H1 (cell line): ENCODE measurements at regions not wholly inside any gene's neighbourhood (a gene's known extent, or its start where the extent isn't known, plus 50 kb on each side); places are given as distances from the start of the nearest gene placed in this dataset.

ENCODE experiments used
- CTCF ChIA-PET: fragments of 300-600 bp; sonication (Branson Sonifier 250); formaldehyde crosslinking; loops from one replicate; lab custom pipeline; 2021; ENCODE audit not compliant: partially characterized antibody; lab: Charles Lee
- POLR2A ChIA-PET: fragments of 300-600 bp; sonication (Branson Sonifier 250); formaldehyde crosslinking; loops from one replicate; lab custom pipeline; 2021; ENCODE audit warnings: inconsistent platforms; ENCODE audit not compliant: partially characterized antibody; lab: Charles Lee
- DNase-seq, 2 experiments: peaks; one replicate each; pipeline versions ENCODE4 v3.0.0 to v3.0.0-alpha.2; 2010 to 2022; ENCODE audit warnings: low spot score in 2 of 2, low read depth in 1 of 2, mixed read lengths in 1 of 2
- FAIRE-seq: peaks from 2 replicates; lab custom pipeline; 2011; peaks lifted over from hg19 to GRCh38; lab: Jason Lieb, UNC
- H2AFZ ChIP-seq: 2 replicates; pipeline ENCODE4 v1.8.1; 2012; ENCODE audit warnings: low read length, inconsistent platforms
- H2AK5ac ChIP-seq: 2 replicates; pipeline ENCODE4 v1.6.1; 2013; ENCODE audit warnings: low read depth, low read length
- H2BK120ac ChIP-seq: replicated peaks from 2 replicates; pipeline ENCODE3; 2013; ENCODE audit warnings: low read depth, low read length, inconsistent platforms
- H2BK12ac ChIP-seq: 2 replicates; pipeline ENCODE4 v1.6.1; 2013; ENCODE audit warnings: low read depth, low read length
- H2BK15ac ChIP-seq: 2 replicates; pipeline ENCODE4 v1.6.1; 2013; ENCODE audit warnings: low read length
- H2BK20ac ChIP-seq: 2 replicates; pipeline ENCODE4 v1.6.1; 2013; ENCODE audit warnings: low read length
- H2BK5ac ChIP-seq: 2 replicates; pipeline ENCODE4 v1.6.1; 2013; ENCODE audit warnings: low read depth, low read length
- H3K14ac ChIP-seq: 2 replicates; pipeline ENCODE4 v1.6.1; 2013; ENCODE audit warnings: inconsistent platforms; ENCODE audit not compliant: insufficient read length
- H3K18ac ChIP-seq: 2 replicates; pipeline ENCODE4 v1.6.1; 2013; ENCODE audit warnings: low read length; ENCODE audit errors: extremely low read depth
- H3K23ac ChIP-seq: 2 replicates; pipeline ENCODE4 v1.6.1; 2013; ENCODE audit warnings: inconsistent platforms; ENCODE audit not compliant: insufficient read length
- H3K23me2 ChIP-seq: 2 replicates; pipeline ENCODE4 v1.6.1; 2013; ENCODE audit warnings: low read depth, low read length
- H3K27ac ChIP-seq: 2 replicates; pipeline ENCODE4 v1.6.1; 2011; ENCODE audit warnings: low read depth, low read length, inconsistent platforms
- H3K27me3 ChIP-seq, 4 experiments: replicated peaks in 1 of 4; 1 replicate in 1 of 4; 2 replicates in 3 of 4; pipeline versions ENCODE4 v1.6.1 to v1.8.1; 2011 to 2013; ENCODE audit warnings: low read length in 3 of 4, mild to moderate bottlenecking in 3 of 4, inconsistent platforms in 2 of 4, mixed read lengths in 2 of 4, moderate library complexity in 1 of 4; ENCODE audit not compliant: control insufficient read depth in 3 of 4, insufficient read depth in 3 of 4; ENCODE audit errors: extremely low read depth in 1 of 4
- H3K36me3 ChIP-seq, 4 experiments: 2 replicates each; pipeline versions ENCODE4 v1.6.1 to v1.8.1; 2011 to 2013; ENCODE audit warnings: mild to moderate bottlenecking in 4 of 4, low read length in 3 of 4, moderate library complexity in 2 of 4, control low read depth in 1 of 4, inconsistent platforms in 1 of 4; ENCODE audit not compliant: insufficient read depth in 4 of 4, control insufficient read depth in 2 of 4
- H3K4ac ChIP-seq: replicated peaks from 2 replicates; pipeline ENCODE3; 2013; ENCODE audit warnings: low read length, low read depth, mixed read lengths, inconsistent platforms; ENCODE audit not compliant: insufficient read length
- H3K4me1 ChIP-seq, 4 experiments: replicated peaks in 1 of 4; 1 replicate in 1 of 4; 2 replicates in 3 of 4; pipeline versions ENCODE4 v1.6.1 to v1.8.1; 2011 to 2013; ENCODE audit warnings: low read length in 3 of 4, inconsistent platforms in 2 of 4, mixed read lengths in 1 of 4; ENCODE audit not compliant: insufficient read depth in 4 of 4, control insufficient read depth in 3 of 4
- H3K4me2 ChIP-seq, 2 experiments: 2 replicates each; pipeline versions ENCODE4 v1.6.1 to v1.8.1; 2011 to 2013; ENCODE audit warnings: low read depth in 2 of 2, low read length in 2 of 2, control low read depth in 1 of 2, inconsistent platforms in 1 of 2, mild to moderate bottlenecking in 1 of 2; ENCODE audit not compliant: insufficient read depth in 1 of 2
- H3K4me3 ChIP-seq, 4 experiments: fragments of 200-600, 300-600 bp in 1 of 4; sonication (generic), shearing (Covaris generic), sonication (Bioruptor Twin) in 1 of 4; 2 replicates each; pipeline versions ENCODE4 v1.5.1 to v1.8.1; 2011 to 2016; ENCODE audit warnings: low read length in 4 of 4, low read depth in 3 of 4, control low read depth in 2 of 4, inconsistent platforms in 2 of 4, mild to moderate bottlenecking in 2 of 4, mixed read lengths in 1 of 4, moderate library complexity in 1 of 4; ENCODE audit not compliant: insufficient read depth in 2 of 4; ENCODE audit errors: extremely low read depth in 1 of 4
- H3K56ac ChIP-seq: replicated peaks from 2 replicates; pipeline ENCODE3; 2013; ENCODE audit warnings: low read depth, mild to moderate bottlenecking, mixed read lengths, low read length, inconsistent platforms; ENCODE audit not compliant: insufficient read length
- H3K79me1 ChIP-seq: 2 replicates; pipeline ENCODE4 v1.6.1; 2013; ENCODE audit warnings: low read depth, low read length, control low read depth
- H3K79me2 ChIP-seq, 2 experiments: 2 replicates each; pipeline versions ENCODE4 v1.6.1 to v1.8.1; 2012 to 2013; ENCODE audit warnings: low read length in 2 of 2, mild to moderate bottlenecking in 2 of 2, inconsistent platforms in 1 of 2; ENCODE audit not compliant: insufficient read depth in 2 of 2, control insufficient read depth in 1 of 2
- H3K9ac ChIP-seq, 4 experiments: replicated peaks in 1 of 4; 1 replicate in 1 of 4; 2 replicates in 3 of 4; pipeline versions ENCODE4 v1.6.1 to v1.8.1; 2011 to 2013; ENCODE audit warnings: low read depth in 3 of 4, low read length in 3 of 4, control low read depth in 2 of 4, mild to moderate bottlenecking in 2 of 4, moderate library complexity in 2 of 4, inconsistent platforms in 1 of 4; ENCODE audit errors: extremely low read depth in 1 of 4
- H3K9me3 ChIP-seq, 2 experiments: 2 replicates each; pipeline versions ENCODE4 v1.6.1 to v1.8.1; 2012 to 2013; ENCODE audit warnings: mild to moderate bottlenecking in 2 of 2, moderate library complexity in 2 of 2, control low read depth in 1 of 2, inconsistent platforms in 1 of 2, low read depth in 1 of 2, low read length in 1 of 2, mixed read lengths in 1 of 2; ENCODE audit not compliant: insufficient read depth in 2 of 2
- H4K20me1 ChIP-seq, 2 experiments: replicated peaks in 1 of 2; 2 replicates each; pipeline versions ENCODE3 to v1.8.1; 2011 to 2013; ENCODE audit warnings: inconsistent platforms in 2 of 2, low read length in 2 of 2, mild to moderate bottlenecking in 1 of 2; ENCODE audit not compliant: insufficient read depth in 2 of 2, control insufficient read depth in 1 of 2
- H4K5ac ChIP-seq: 2 replicates; pipeline ENCODE4 v1.6.1; 2013; ENCODE audit warnings: low read length, low read depth, mixed read lengths, inconsistent platforms; ENCODE audit not compliant: insufficient read length
- H4K8ac ChIP-seq: 2 replicates; pipeline ENCODE4 v1.8.0; 2013; ENCODE audit warnings: mild to moderate bottlenecking, moderate library complexity, low read length, inconsistent platforms; ENCODE audit not compliant: insufficient read depth; ENCODE audit errors: extremely low read depth
- H4K91ac ChIP-seq: replicated peaks from 2 replicates; pipeline ENCODE3; 2013; ENCODE audit warnings: low read length, mixed read lengths, inconsistent platforms; ENCODE audit not compliant: insufficient read length
- ATF2 ChIP-seq: IDR thresholded peaks from 2 replicates; pipeline ENCODE4 v1.6.1; 2012; ENCODE audit warnings: low read length, inconsistent platforms
- CBX8 ChIP-seq: fragments of 300-800, 300-1000 bp; sonication (generic); IDR thresholded peaks from 2 replicates; pipeline ENCODE4 v1.7.1; 2016; ENCODE audit warnings: low read depth, low read length, borderline replicate concordance
- EGR1 ChIP-seq: IDR thresholded peaks from 2 replicates; pipeline ENCODE4 v1.6.1; 2011; ENCODE audit warnings: low read depth, low read length, borderline replicate concordance
- EP300 ChIP-seq, 2 experiments: IDR thresholded peaks; 1 replicate in 1 of 2; 2 replicates in 1 of 2; pipeline ENCODE4 v1.6.1; 2011 to 2012; ENCODE audit warnings: low read depth in 2 of 2, low read length in 2 of 2, mild to moderate bottlenecking in 2 of 2, borderline replicate concordance in 1 of 2, inconsistent platforms in 1 of 2, moderate library complexity in 1 of 2
- KDM1A ChIP-seq: fragments of 200-600, 300-600 bp; sonication (generic); IDR thresholded peaks from 2 replicates; pipeline ENCODE4 v1.7.1; 2016; ENCODE audit warnings: mild to moderate bottlenecking, low read length, borderline replicate concordance
- KDM5A ChIP-seq: fragments of 200-600 bp; IDR thresholded peaks from 2 replicates; pipeline ENCODE4 v1.7.1; 2012; ENCODE audit warnings: mild to moderate bottlenecking, low read length, inconsistent platforms, mixed read lengths
- POU5F1 ChIP-seq: IDR thresholded peaks from 2 replicates; pipeline ENCODE4 v1.6.1; 2011; ENCODE audit warnings: low read depth, mild to moderate bottlenecking, low read length, moderate library complexity
- RAD21 ChIP-seq, 2 experiments: IDR thresholded peaks in 1 of 2; conservative IDR thresholded peaks in 1 of 2; 2 replicates each; pipeline ENCODE4 v1.6.1; 2011; ENCODE audit warnings: low read depth in 2 of 2, low read length in 2 of 2, improper control_type of control experiment in 1 of 2, inconsistent platforms in 1 of 2, mild to moderate bottlenecking in 1 of 2, moderate library complexity in 1 of 2
- SP1 ChIP-seq: IDR thresholded peaks from 2 replicates; pipeline ENCODE4 v1.6.1; 2011; ENCODE audit warnings: low read depth, low read length
- SUZ12 ChIP-seq: fragments of 200-600 bp; sonication (generic); IDR thresholded peaks from 2 replicates; pipeline ENCODE4 v1.6.1; 2012; ENCODE audit warnings: mild to moderate bottlenecking, inconsistent platforms, low read length, moderate library complexity, mixed read lengths
- ZNF274 ChIP-seq: IDR thresholded peaks from 2 replicates; pipeline ENCODE4 v1.7.0; 2012; ENCODE audit warnings: low read length, borderline replicate concordance; ENCODE audit errors: extremely low read depth
- WGBS, 2 experiments: shearing (Covaris generic) in 1 of 2; methylation state at CpG; one replicate each; pipeline versions ENCODE4 v1.1.6 to v1.1.7; 2013 to 2015; ENCODE audit warnings: low lambda C conversion rate in 2 of 2, mixed read lengths in 2 of 2, inconsistent platforms in 1 of 2, low coverage in 1 of 2, missing lambda C conversion rate in 1 of 2; ENCODE audit not compliant: insufficient replicate concordance in 2 of 2, insufficient coverage in 1 of 2, insufficient read length in 1 of 2; ENCODE audit errors: extremely low coverage in 1 of 2, missing lambda C conversion rate in 1 of 2; 5-methylcytosine and 5-hydroxymethylcytosine counted together

GRCh38 chr4:158067646-158068045, 105.2 kb downstream of the GASK1B start:
- no peaks in the 10 kb centered on the region for H4K20me1 ChIP-seq
- no peaks in the 10 kb centered on the region for H3K36me3 ChIP-seq
- H2BK12ac ChIP-seq = no peak overlapping the region
- H3K79me2 ChIP-seq = no peaks in the 10 kb centered on the region
- H3K23me2 ChIP-seq = no peaks in the 10 kb centered on the region
- 89% methylated on average over 2 of the region's 2 CpGs; no CpG with 5 or more reads in 1 of the 2 experiments for WGBS, 2 experiments
- no peak overlapping the region for H2AK5ac ChIP-seq
- DNase-seq (no peak), FAIRE-seq (no peak)
- H3K56ac ChIP-seq = no peak overlapping the region
- no peak overlapping the region for H2BK120ac ChIP-seq
- no peak overlapping the region for H3K4me3 ChIP-seq
- H4K91ac ChIP-seq = no peak overlapping the region
- no peak overlapping the region for H2AFZ ChIP-seq
- H3K27me3 ChIP-seq = no peaks in the 10 kb centered on the region
- H4K8ac ChIP-seq = no peak overlapping the region
- ChIA-PET POLR2A (no interaction called here), CTCF (no interaction called here)
- no peak overlapping the region for H2BK20ac ChIP-seq
- H4K5ac ChIP-seq = no peak overlapping the region
- no peak overlapping the region for H3K14ac ChIP-seq
- no peak overlapping the region for H2BK5ac ChIP-seq
- no peak overlapping the region for H3K4ac ChIP-seq
- H2BK15ac ChIP-seq = no peak overlapping the region
- no peaks in the 10 kb centered on the region for H3K9me3 ChIP-seq
- H3K9ac ChIP-seq = no peak overlapping the region
- H3K4me1 ChIP-seq = no peaks in the 10 kb centered on the region
- H3K18ac ChIP-seq = no peak overlapping the region
- no peaks in the 10 kb centered on the region for H3K79me1 ChIP-seq
- no peak overlapping the region for H3K23ac ChIP-seq
- TF ChIP-seq ZNF274 (no peak), RAD21 (IDR thresholded peaks at IDR 0.05 in 1 of 2, conservative IDR thresholded peaks at IDR 0.05 in 1 of 2; ENCODE audit: low read depth in 2 of 2, low read length in 2 of 2) (no peak), KDM5A (no peak), KDM1A (no peak), EGR1 (no peak), ATF2 (no peak), CBX8 (no peak), SP1 (no peak), POU5F1 (no peak), SUZ12 (no peak), EP300 (IDR thresholded peaks at IDR 0.05; ENCODE audit: borderline replicate concordance in 1 of 2, low read depth in 2 of 2, low read length in 2 of 2) (no peak)
- H3K27ac ChIP-seq = no peak overlapping the region
- no peak overlapping the region for H3K4me2 ChIP-seq
